OCI-LY7 (cell line): ENCODE measurements at regions not wholly inside any gene's neighbourhood (a gene's known extent, or its start where the extent isn't known, plus 50 kb on each side); places are given as distances from the start of the nearest gene placed in this dataset.

ENCODE experiments used
- BruUV-seq: library from RNA; stranded (reverse); fragments of 400-500 nt; replicated peaks from 2 replicates; lab custom pipeline; 2021; lab: Mats Ljungman, UMichigan
- CTCF ChIA-PET: fragments of 300-600 bp; sonication (Branson Sonifier 250); formaldehyde crosslinking; loops from one replicate; lab custom pipeline; 2022; ENCODE audit warnings: antibody characterized with exemption; ENCODE audit not compliant: unreplicated experiment; lab: Charles Lee
- POLR2A ChIA-PET: fragments of 300-600 bp; sonication (Branson Sonifier 250); formaldehyde crosslinking; loops from one replicate; lab custom pipeline; 2022; ENCODE audit warnings: antibody characterized with exemption; lab: Charles Lee
- DNase-seq: peaks from one replicate; pipeline ENCODE4 v3.0.0-alpha.2; 2015; ENCODE audit warnings: low spot score
- H2AFZ ChIP-seq: fragments of 200-600 bp; sonication (generic), shearing (Covaris generic); 2 replicates; pipeline ENCODE4 v1.6.1; 2014; ENCODE audit warnings: mild to moderate bottlenecking, antibody characterized with exemption, low read length, moderate library complexity
- H3K27ac ChIP-seq: fragments of 200-600 bp; sonication (generic); 2 replicates; pipeline ENCODE4 v1.5.1; 2014; ENCODE audit warnings: mixed run types, low read depth, mild to moderate bottlenecking, moderate library complexity, low read length, inconsistent platforms; ENCODE audit not compliant: poor library complexity, severe bottlenecking
- H3K36me3 ChIP-seq: fragments of 200-600 bp; sonication (generic); 2 replicates; pipeline ENCODE4 v1.6.1; 2014; ENCODE audit warnings: mild to moderate bottlenecking, antibody characterized with exemption, low read length, moderate library complexity, mixed read lengths; ENCODE audit not compliant: insufficient read depth
- H3K4me1 ChIP-seq: fragments of 200-600 bp; sonication (generic); 2 replicates; pipeline ENCODE4 v1.5.1; 2014; ENCODE audit warnings: mild to moderate bottlenecking, low read length; ENCODE audit not compliant: insufficient read depth, poor library complexity, severe bottlenecking
- H3K4me2 ChIP-seq: fragments of 200-600 bp; sonication (generic); 2 replicates; pipeline ENCODE4 v1.6.1; 2014; ENCODE audit warnings: mild to moderate bottlenecking, low read length
- H3K4me3 ChIP-seq: fragments of 200-600 bp; sonication (generic); 2 replicates; pipeline ENCODE4 v1.5.1; 2014; ENCODE audit warnings: mild to moderate bottlenecking, low read depth, low read length; ENCODE audit not compliant: poor library complexity, severe bottlenecking
- H3K79me2 ChIP-seq: fragments of 200-600 bp; sonication (generic); 2 replicates; pipeline ENCODE4 v1.6.1; 2016; ENCODE audit warnings: low read depth, mild to moderate bottlenecking, low read length, moderate library complexity, mixed read lengths; ENCODE audit not compliant: insufficient read depth
- H3K9me2 ChIP-seq: fragments of 200-600 bp; sonication (generic); 2 replicates; pipeline ENCODE4 v1.6.1; 2016; ENCODE audit warnings: mild to moderate bottlenecking, low read length, mixed read lengths; ENCODE audit not compliant: insufficient read depth
- H3K9me3 ChIP-seq: fragments of 200-600 bp; sonication (generic); 2 replicates; pipeline ENCODE4 v1.6.1; 2014; ENCODE audit warnings: mild to moderate bottlenecking, mixed run types, low read length, mixed read lengths
- H4K20me1 ChIP-seq: fragments of 200-600 bp; sonication (generic); 2 replicates; pipeline ENCODE4 v1.6.1; 2014; ENCODE audit warnings: mild to moderate bottlenecking, antibody characterized with exemption, low read length, moderate library complexity, mixed read lengths; ENCODE audit not compliant: insufficient read depth
- CTCF ChIP-seq: fragments of 200-600 bp; sonication (generic); conservative IDR thresholded peaks from 2 replicates; pipeline ENCODE4 v1.5.1; 2014; ENCODE audit warnings: mild to moderate bottlenecking, antibody characterized with exemption, low read length, moderate library complexity, mixed read lengths
- EZH2phosphoT487 ChIP-seq: fragments of 200-600 bp; sonication (generic); IDR thresholded peaks from 2 replicates; pipeline ENCODE4 v1.6.1; 2018; ENCODE audit warnings: low read depth, borderline replicate concordance, mild to moderate bottlenecking, mixed run types, antibody characterized with exemption, low read length, moderate library complexity, mixed read lengths
- intact Hi-C: fragments of 100-400 bp; cut with micrococcal nuclease; formaldehyde crosslinking; loops from one replicate; pipeline ENCODE4 v1.10.0; 2022; ENCODE audit not compliant: unreplicated experiment

- Histone ChIP-seq H2AFZ (no peak overlapping the region), H3K9me2 (no peaks in the 10 kb centered on the region), H3K79me2 (no peaks in the 10 kb centered on the region), H3K4me2 (no peak overlapping the region), H4K20me1 (no peaks in the 10 kb centered on the region), H3K27ac (no peak overlapping the region), H3K4me3 (no peak overlapping the region), H3K36me3 (no peaks in the 10 kb centered on the region), H3K9me3 (no peaks in the 10 kb centered on the region), H3K4me1 (no peaks in the 10 kb centered on the region)
- no peak for DNase-seq
- BruUV-seq: no TSS peak
- intact Hi-C loops: no loop called here
- CTCF ChIA-PET: no interaction called here
- POLR2A ChIA-PET: no interaction called here
- TF ChIP-seq CTCF (no peak), EZH2phosphoT487 (no peak)
Observed at GRCh38 chr13:47816831-47817230, 184.2 kb downstream of the SUCLA2 start.

- H4K20me1 ChIP-seq: no peaks in the 10 kb centered on the region
- H3K27ac ChIP-seq: no peak overlapping the region
- CTCF ChIA-PET: no interaction called here
- TF ChIP-seq EZH2phosphoT487 (no peak), CTCF (no peak)
- POLR2A ChIA-PET: interaction anchor here (0.6 to 0.7 kb wide), 3 partner anchors 8 to 1023 kb away, joined by 3 to 4 read pairs (median 3); no protein-coding TSS in a partner anchor
- no TSS peak for BruUV-seq
- no peak overlapping the region for H3K4me2 ChIP-seq
- H2AFZ ChIP-seq: no peak overlapping the region
- intact Hi-C loops: no loop called here
- no peak overlapping the region for H3K4me3 ChIP-seq
- no peaks in the 10 kb centered on the region for H3K9me3 ChIP-seq
- no peaks in the 10 kb centered on the region for H3K9me2 ChIP-seq
- H3K36me3 ChIP-seq: no peaks in the 10 kb centered on the region
- no peaks in the 10 kb centered on the region for H3K4me1 ChIP-seq
- no peaks in the 10 kb centered on the region for H3K79me2 ChIP-seq
- DNase-seq: no peak
Observed at GRCh38 chr13:47813718-47814117, 187.4 kb downstream of the SUCLA2 start.

- POLR2A ChIA-PET: interaction anchor here (0.5 to 0.7 kb wide), 2 partner anchors 112 to 661 kb away, joined by 3 read pairs; no protein-coding TSS in a partner anchor
- no TSS peak for BruUV-seq
Observed at GRCh38 chr13:47809411-47809810, 191.7 kb downstream of the SUCLA2 start.

More at GRCh38 chr13:47809411-47809810, 191.7 kb downstream of the SUCLA2 start:
- Histone ChIP-seq H3K36me3 (no peaks in the 10 kb centered on the region), H3K9me2 (no peaks in the 10 kb centered on the region), H4K20me1 (no peaks in the 10 kb centered on the region), H3K27ac (no peak overlapping the region), H2AFZ (no peak overlapping the region), H3K9me3 (no peaks in the 10 kb centered on the region), H3K79me2 (no peaks in the 10 kb centered on the region), H3K4me1 (no peaks in the 10 kb centered on the region), H3K4me2 (no peak overlapping the region), H3K4me3 (no peak overlapping the region)
- intact Hi-C loops: no loop called here
- CTCF ChIA-PET: no interaction called here
- no peak for DNase-seq
- TF ChIP-seq EZH2phosphoT487 (no peak), CTCF (no peak)
